CD8-positive, alpha-beta memory T cell (primary cell): ENCODE measurements at regions not wholly inside any gene's neighbourhood (a gene's known extent, or its start where the extent isn't known, plus 50 kb on each side); places are given as distances from the start of the nearest gene placed in this dataset.

Source experiments
- CTCF ChIA-PET: fragments of 350-600 bp; sonication (Branson Sonifier 250); formaldehyde crosslinking; loops from one replicate; lab custom pipeline; 2021; ENCODE audit warnings: antibody characterized with exemption; lab: Charles Lee
- POLR2A ChIA-PET: fragments of 350-600 bp; sonication (Branson Sonifier 250); formaldehyde crosslinking; loops from one replicate; lab custom pipeline; 2021; ENCODE audit warnings: antibody characterized with exemption; lab: Charles Lee
- DNase-seq, 5 donors: peaks; one replicate each; pipeline versions ENCODE4 v3.0.0 to v3.0.0-alpha.2; 2020 to 2022; ENCODE audit warnings: mixed read lengths in 1 of 5
- H3K27ac ChIP-seq: one replicate; pipeline ENCODE4 v1.7.0; 2013; ENCODE audit warnings: low read depth, mild to moderate bottlenecking, low read length, moderate library complexity
- H3K27me3 ChIP-seq: 2 replicates; pipeline ENCODE4 v1.7.0; 2013; ENCODE audit warnings: low read length, mild to moderate bottlenecking; ENCODE audit not compliant: insufficient read depth, poor library complexity, severe bottlenecking
- H3K36me3 ChIP-seq: 2 replicates; pipeline ENCODE4 v1.7.0; 2013; ENCODE audit warnings: mild to moderate bottlenecking, low read length, moderate library complexity; ENCODE audit not compliant: insufficient read depth
- H3K4me1 ChIP-seq: 2 replicates; pipeline ENCODE4 v1.7.0; 2013; ENCODE audit warnings: mild to moderate bottlenecking, low read length, moderate library complexity; ENCODE audit not compliant: insufficient read depth
- H3K4me3 ChIP-seq: 2 replicates; pipeline ENCODE4 v1.7.0; 2013; ENCODE audit warnings: mild to moderate bottlenecking, low read length
- H3K9me3 ChIP-seq: 2 replicates; pipeline ENCODE4 v1.7.0; 2013; ENCODE audit warnings: mild to moderate bottlenecking, low read length
- H3K27ac Mint-ChIP-seq, 8 donors: one replicate each; pipeline ENCODE4 v1.8.0; 2020 to 2021; ENCODE audit warnings: mixed read lengths in 8 of 8, mild to moderate bottlenecking in 6 of 8, inconsistent platforms in 3 of 8, moderate library complexity in 3 of 8
- H3K27me3 Mint-ChIP-seq, 2 donors: one replicate each; pipeline ENCODE4 v1.8.0; 2020 to 2021; ENCODE audit warnings: mixed read lengths in 2 of 2, mild to moderate bottlenecking in 1 of 2, moderate library complexity in 1 of 2
- H3K36me3 Mint-ChIP-seq, 3 donors: one replicate each; pipeline ENCODE4 v1.8.0; 2020 to 2021; ENCODE audit warnings: mixed read lengths in 3 of 3, inconsistent platforms in 1 of 3, mild to moderate bottlenecking in 1 of 3
- H3K4me1 Mint-ChIP-seq, 3 donors: one replicate each; pipeline ENCODE4 v1.8.0; 2020 to 2021; ENCODE audit warnings: mixed read lengths in 3 of 3, inconsistent platforms in 1 of 3, mild to moderate bottlenecking in 1 of 3
- H3K4me3 Mint-ChIP-seq, 7 donors: one replicate each; pipeline ENCODE4 v1.8.0; 2020 to 2021; ENCODE audit warnings: mixed read lengths in 7 of 7, mild to moderate bottlenecking in 6 of 7, moderate library complexity in 4 of 7, inconsistent platforms in 2 of 7
- H3K9me3 Mint-ChIP-seq, 5 donors: one replicate each; pipeline ENCODE4 v1.8.0; 2020 to 2022; ENCODE audit warnings: mixed read lengths in 5 of 5, mild to moderate bottlenecking in 3 of 5, moderate library complexity in 2 of 5, inconsistent platforms in 1 of 5

DNA sequence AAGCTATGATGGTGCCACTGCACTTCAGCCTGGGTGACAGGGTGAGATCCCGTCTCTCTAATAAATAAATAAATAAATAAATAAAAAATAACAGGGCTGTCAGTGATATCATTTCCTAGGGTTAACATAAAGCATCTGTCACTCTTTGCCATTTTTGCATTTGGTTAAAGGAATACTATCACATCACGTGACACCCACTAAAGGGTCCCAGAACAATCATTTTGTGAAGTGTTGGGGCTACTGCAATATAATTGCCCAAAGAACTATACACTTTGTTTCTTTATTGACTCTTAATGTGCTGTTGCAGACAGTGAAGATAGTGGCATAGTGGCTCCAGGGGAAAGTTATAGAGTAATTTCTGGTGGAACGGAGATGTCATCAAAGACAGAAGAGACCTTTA lies 176.5 kb upstream of the MMS22L start:
- ChIA-PET CTCF (no interaction called here), POLR2A (no interaction called here)
- no peak for DNase-seq
- Histone ChIP-seq H3K36me3 (no peaks in the 10 kb centered on the region), H3K27me3 (no peaks in the 10 kb centered on the region), H3K27ac (no peak overlapping the region), H3K4me3 (no peak overlapping the region), H3K4me1 (no peaks in the 10 kb centered on the region), H3K9me3 (no peaks in the 10 kb centered on the region)
- Mint-ChIP-seq H3K36me3 (no peaks in the 10 kb centered on the region), H3K27ac (no peak overlapping the region), H3K4me1 (no peaks in the 10 kb centered on the region), H3K9me3 (no peaks in the 10 kb centered on the region), H3K27me3 (peaks cover 2 to 6% of the 10 kb centered on the region in 2 donors), H3K4me3 (no peak overlapping the region)

- Mint-ChIP-seq H3K36me3 (no peaks in the 10 kb centered on the region), H3K4me3 (no peak overlapping the region), H3K9me3 (no peaks in the 10 kb centered on the region), H3K27ac (no peak overlapping the region), H3K27me3 (peaks cover 2 to 6% of the 10 kb centered on the region in 2 donors), H3K4me1 (no peaks in the 10 kb centered on the region)
- Histone ChIP-seq H3K27ac (no peak overlapping the region), H3K4me3 (no peak overlapping the region), H3K36me3 (no peaks in the 10 kb centered on the region), H3K27me3 (no peaks in the 10 kb centered on the region), H3K4me1 (no peaks in the 10 kb centered on the region), H3K9me3 (no peaks in the 10 kb centered on the region)
- DNase-seq = no peak
- ChIA-PET CTCF (no interaction called here), POLR2A (no interaction called here)
Observed at GRCh38 chr6:97459986-97460385, 177.0 kb upstream of the MMS22L start.

- Mint-ChIP-seq H3K9me3 (no peaks in the 10 kb centered on the region), H3K36me3 (no peaks in the 10 kb centered on the region), H3K27me3 (peaks cover 2 to 6% of the 10 kb centered on the region in 2 donors), H3K27ac (no peak overlapping the region), H3K4me3 (no peak overlapping the region), H3K4me1 (no peaks in the 10 kb centered on the region)
- no peaks in the 10 kb centered on the region for H3K36me3 ChIP-seq
- no peaks in the 10 kb centered on the region for H3K27me3 ChIP-seq
- no peaks in the 10 kb centered on the region for H3K4me1 ChIP-seq
- ChIA-PET CTCF (no interaction called here), POLR2A (no interaction called here)
- no peaks in the 10 kb centered on the region for H3K9me3 ChIP-seq
- no peak overlapping the region for H3K4me3 ChIP-seq
- H3K27ac ChIP-seq = no peak overlapping the region
- no peak for DNase-seq
Observed at GRCh38 chr6:97460394-97461080, 177.5 kb upstream of the MMS22L start.

DNA sequence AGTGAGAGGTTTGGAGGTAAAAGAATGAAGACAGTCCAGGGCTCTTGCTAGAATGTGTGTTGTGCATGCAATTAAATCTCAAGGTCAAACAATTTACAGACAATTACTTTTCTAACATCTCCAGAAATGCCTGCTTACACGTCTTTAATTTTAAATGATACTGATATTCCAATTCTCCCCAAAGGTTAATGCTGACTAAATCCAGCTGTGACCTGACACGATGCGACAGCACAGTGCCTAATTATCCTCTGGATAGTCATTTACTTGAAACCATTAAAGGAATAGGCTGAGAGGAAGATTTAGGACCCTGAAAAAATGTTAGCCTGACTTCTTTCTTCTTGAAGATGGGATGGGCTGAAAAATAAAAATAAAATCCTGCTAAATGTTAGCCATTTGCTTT lies 178.2 kb upstream of the MMS22L start:
- H3K27ac Mint-ChIP-seq = no peak overlapping the region
- no peaks in the 10 kb centered on the region for H3K27me3 ChIP-seq
- POLR2A ChIA-PET = no interaction called here
- no peaks in the 10 kb centered on the region for H3K36me3 Mint-ChIP-seq
- H3K27ac ChIP-seq = no peak overlapping the region
- peaks cover 2 to 6% of the 10 kb centered on the region in 2 donors for H3K27me3 Mint-ChIP-seq
- no peaks in the 10 kb centered on the region for H3K9me3 Mint-ChIP-seq
- no peaks in the 10 kb centered on the region for H3K9me3 ChIP-seq
- no peak overlapping the region for H3K4me3 ChIP-seq
- H3K36me3 ChIP-seq = no peaks in the 10 kb centered on the region
- no peak for DNase-seq
- H3K4me3 Mint-ChIP-seq = no peak overlapping the region
- no peaks in the 10 kb centered on the region for H3K4me1 ChIP-seq
- H3K4me1 Mint-ChIP-seq = no peaks in the 10 kb centered on the region
- CTCF ChIA-PET = no interaction called here

DNA sequence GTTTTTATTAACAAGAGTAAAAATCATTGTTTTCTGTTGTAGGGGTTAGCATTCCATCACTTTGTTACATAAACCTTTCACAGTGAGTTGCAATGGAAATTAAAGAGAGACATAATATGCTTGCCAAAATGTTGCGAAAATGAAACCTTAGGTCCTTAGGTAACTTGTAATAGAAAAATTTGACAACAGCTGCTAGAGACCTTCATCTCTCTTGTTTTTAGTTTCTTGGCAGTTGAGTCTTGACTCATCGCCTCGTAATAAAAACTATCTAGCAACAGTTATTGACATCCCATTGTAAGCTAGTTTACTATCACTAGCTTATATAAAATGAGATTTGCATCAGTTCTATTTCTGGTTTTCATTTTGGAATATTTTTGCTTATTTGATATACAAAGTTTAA lies 179.0 kb upstream of the MMS22L start:
- ChIA-PET CTCF (no interaction called here), POLR2A (no interaction called here)
- H3K4me1 Mint-ChIP-seq = no peaks in the 10 kb centered on the region

GRCh38 chr6:97462938-97463598 lies 180.1 kb upstream of the MMS22L start:
- no peaks in the 10 kb centered on the region for H3K9me3 ChIP-seq
- H3K27ac ChIP-seq = no peak overlapping the region
- no peaks in the 10 kb centered on the region for H3K36me3 ChIP-seq
- Mint-ChIP-seq H3K4me1 (no peaks in the 10 kb centered on the region), H3K27me3 (peaks cover 2 to 6% of the 10 kb centered on the region in 2 donors), H3K36me3 (no peaks in the 10 kb centered on the region), H3K4me3 (no peak overlapping the region), H3K27ac (no peak overlapping the region), H3K9me3 (no peaks in the 10 kb centered on the region)
- ChIA-PET CTCF (no interaction called here), POLR2A (no interaction called here)
- no peaks in the 10 kb centered on the region for H3K4me1 ChIP-seq
- H3K4me3 ChIP-seq = no peak overlapping the region
- no peaks in the 10 kb centered on the region for H3K27me3 ChIP-seq
- no peak for DNase-seq

More for the DNA sequence above, 179.0 kb upstream of the MMS22L start:
- no peak for DNase-seq
- H3K9me3 ChIP-seq = no peaks in the 10 kb centered on the region
- Mint-ChIP-seq H3K9me3 (no peaks in the 10 kb centered on the region), H3K4me3 (no peak overlapping the region), H3K27me3 (peaks cover 2 to 6% of the 10 kb centered on the region in 2 donors), H3K36me3 (no peaks in the 10 kb centered on the region), H3K27ac (no peak overlapping the region)
- H3K27ac ChIP-seq = no peak overlapping the region
- no peak overlapping the region for H3K4me3 ChIP-seq
- no peaks in the 10 kb centered on the region for H3K4me1 ChIP-seq
- no peaks in the 10 kb centered on the region for H3K36me3 ChIP-seq
- no peaks in the 10 kb centered on the region for H3K27me3 ChIP-seq

- Histone ChIP-seq H3K36me3 (no peaks in the 10 kb centered on the region), H3K27me3 (no peaks in the 10 kb centered on the region), H3K4me3 (no peak overlapping the region), H3K4me1 (no peaks in the 10 kb centered on the region), H3K27ac (no peak overlapping the region), H3K9me3 (no peaks in the 10 kb centered on the region)
- no peak overlapping the region for H3K27ac Mint-ChIP-seq
- no peaks in the 10 kb centered on the region for H3K36me3 Mint-ChIP-seq
- CTCF ChIA-PET = no interaction called here
- H3K4me3 Mint-ChIP-seq = no peak overlapping the region
- POLR2A ChIA-PET = no interaction called here
- H3K27me3 Mint-ChIP-seq = peaks cover 2 to 15% of the 10 kb centered on the region in 2 donors
- DNase-seq = no peak
- no peaks in the 10 kb centered on the region for H3K4me1 Mint-ChIP-seq
- H3K9me3 Mint-ChIP-seq = peaks cover 0 to 1% (median 0%) of the 10 kb centered on the region in 5 donors
Observed at GRCh38 chr6:97465877-97466561, 183.0 kb upstream of the MMS22L start.

DNA sequence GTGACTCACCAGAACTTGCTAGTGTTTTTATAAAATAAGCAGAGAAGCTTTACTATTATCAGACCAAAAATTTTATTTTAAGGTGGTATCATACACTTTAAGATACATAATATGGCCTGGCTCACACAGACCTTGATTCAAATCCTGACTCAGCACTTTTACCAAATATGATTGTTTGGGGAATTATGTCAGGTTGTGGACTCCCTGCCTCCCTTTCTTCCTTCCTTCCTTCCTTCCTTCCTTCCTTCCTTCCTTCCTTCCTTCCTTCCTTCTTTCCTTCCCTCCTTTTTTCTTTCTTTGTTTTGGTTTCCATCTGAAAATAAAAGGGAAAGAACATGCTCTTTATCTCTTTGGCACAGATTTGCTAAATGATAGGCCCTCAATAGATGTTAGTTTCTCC lies 186.0 kb upstream of the MMS22L start:
- no peak for DNase-seq
- Histone ChIP-seq H3K4me3 (no peak overlapping the region), H3K4me1 (no peaks in the 10 kb centered on the region), H3K27me3 (no peaks in the 10 kb centered on the region), H3K27ac (no peak overlapping the region), H3K9me3 (no peaks in the 10 kb centered on the region), H3K36me3 (no peaks in the 10 kb centered on the region)
- Mint-ChIP-seq H3K9me3 (peaks cover 0 to 1% (median 0%) of the 10 kb centered on the region in 5 donors), H3K27ac (no peak overlapping the region), H3K36me3 (no peaks in the 10 kb centered on the region), H3K4me3 (no peak overlapping the region), H3K4me1 (no peaks in the 10 kb centered on the region), H3K27me3 (peaks cover 2 to 9% of the 10 kb centered on the region in 2 donors)
- ChIA-PET CTCF (no interaction called here), POLR2A (no interaction called here)
